SK-N-SH (cell line): ENCODE measurements at regions not wholly inside any gene's neighbourhood (a gene's known extent, or its start where the extent isn't known, plus 50 kb on each side); places are given as distances from the start of the nearest gene placed in this dataset.

Source experiments
- CTCF ChIA-PET: fragments of 300-600, 350-600 bp; formaldehyde crosslinking; extraction: SDS; loops from one replicate; lab custom pipeline; 2021; lab: Yijun Ruan, JAX
- POLR2A ChIA-PET: fragments of 350-600 bp; sonication (Branson Sonifier 250); formaldehyde crosslinking; extraction: SDS; loops from one replicate; lab custom pipeline; 2020; ENCODE audit warnings: antibody characterized with exemption, inconsistent platforms; lab: Yijun Ruan, JAX
- DNase-seq: peaks from one replicate; pipeline ENCODE4 v3.0.0; 2012
- H2AFZ ChIP-seq: fragments of 200-600 bp; sonication (generic); 2 replicates; pipeline ENCODE4 v1.8.1; 2016; ENCODE audit warnings: antibody characterized with exemption, mild to moderate bottlenecking, low read depth
- H3F3A ChIP-seq: fragments of 200-600 bp; sonication (generic); replicated peaks from 2 replicates; pipeline ENCODE3; 2016; ENCODE audit warnings: antibody characterized with exemption, mild to moderate bottlenecking; ENCODE audit not compliant: insufficient read depth
- H3K27ac ChIP-seq, 2 experiments: fragments of 200-500 bp in 1 of 2; fragments of 200-600 bp in 1 of 2; sonication (Bioruptor generic) in 1 of 2; sonication (generic), shearing (Covaris generic) in 1 of 2; 2 replicates each; pipeline versions ENCODE4 v1.5.1 to v1.6.1; 2014 to 2016; ENCODE audit warnings: low read depth in 2 of 2, inconsistent platforms in 1 of 2, low read length in 1 of 2, mild to moderate bottlenecking in 1 of 2, mixed read lengths in 1 of 2
- H3K27me3 ChIP-seq: fragments of 200-600 bp; sonication (generic), shearing (Covaris generic); 2 replicates; pipeline ENCODE4 v1.6.1; 2016; ENCODE audit warnings: mixed run types; ENCODE audit not compliant: insufficient read depth
- H3K36me3 ChIP-seq, 2 experiments: fragments of 200-500 bp in 1 of 2; fragments of 200-600 bp in 1 of 2; sonication (Bioruptor generic) in 1 of 2; sonication (generic) in 1 of 2; replicated peaks in 1 of 2; 2 replicates each; pipeline versions ENCODE3 to v1.5.1; 2014 to 2016; ENCODE audit warnings: low read length in 1 of 2, mild to moderate bottlenecking in 1 of 2; ENCODE audit not compliant: insufficient read depth in 2 of 2, control insufficient read depth in 1 of 2
- H3K4me1 ChIP-seq, 2 experiments: fragments of 200-500 bp in 1 of 2; fragments of 200-600 bp in 1 of 2; sonication (Bioruptor generic) in 1 of 2; sonication (generic), shearing (Covaris generic) in 1 of 2; 2 replicates each; pipeline versions ENCODE4 v1.5.1 to v1.6.1; 2014 to 2016; ENCODE audit warnings: low read depth in 1 of 2, low read length in 1 of 2, mixed run types in 1 of 2; ENCODE audit not compliant: insufficient read depth in 2 of 2, control insufficient read depth in 1 of 2
- H3K4me2 ChIP-seq: fragments of 200-600 bp; sonication (generic), shearing (Covaris generic); 2 replicates; pipeline ENCODE4 v1.6.1; 2017; ENCODE audit warnings: mixed run types
- H3K4me3 ChIP-seq, 2 experiments: fragments of 200-500 bp in 1 of 2; fragments of 200-600 bp in 1 of 2; sonication (Bioruptor generic) in 1 of 2; sonication (generic), shearing (Covaris generic) in 1 of 2; 2 replicates each; pipeline versions ENCODE4 v1.5.1 to v1.8.1; 2014 to 2016; ENCODE audit warnings: low read depth in 2 of 2, inconsistent platforms in 1 of 2, low read length in 1 of 2, mild to moderate bottlenecking in 1 of 2, mixed read lengths in 1 of 2, moderate library complexity in 1 of 2
- H3K79me2 ChIP-seq: fragments of 200-600 bp; sonication (generic); 2 replicates; pipeline ENCODE4 v1.8.1; 2017; ENCODE audit warnings: mild to moderate bottlenecking; ENCODE audit not compliant: insufficient read depth
- H3K9ac ChIP-seq: fragments of 200-600 bp; sonication (generic); 2 replicates; pipeline ENCODE4 v1.6.1; 2017; ENCODE audit warnings: mixed run types
- H3K9me2 ChIP-seq: fragments of 200-600 bp; sonication (generic); 2 replicates; pipeline ENCODE4 v1.6.1; 2017; ENCODE audit warnings: mixed run types
- H3K9me3 ChIP-seq: fragments of 200-600 bp; sonication (generic); 2 replicates; pipeline ENCODE4 v1.6.1; 2017; ENCODE audit warnings: mixed run types, mild to moderate bottlenecking, moderate library complexity
- H4K20me1 ChIP-seq: fragments of 200-600 bp; sonication (generic); 2 replicates; pipeline ENCODE4 v1.6.1; 2017; ENCODE audit warnings: mild to moderate bottlenecking, mixed run types; ENCODE audit not compliant: insufficient read depth
- EZH2phosphoT487 ChIP-seq: fragments of 200-600 bp; sonication (generic); IDR thresholded peaks from 2 replicates; pipeline ENCODE4 v1.6.1; 2017; ENCODE audit warnings: low read depth, mixed run types, mild to moderate bottlenecking, antibody characterized with exemption, moderate library complexity, borderline replicate concordance
- FOXJ3 ChIP-seq: sonication (generic); formaldehyde crosslinking; IDR thresholded peaks from 2 replicates; pipeline ENCODE4 v1.5.1; 2020; ENCODE audit warnings: mild to moderate bottlenecking, missing genetic modification reagents
- GATA2 ChIP-seq: sonication (generic); formaldehyde crosslinking; IDR thresholded peaks from 2 replicates; pipeline ENCODE4 v1.5.0; 2020; ENCODE audit warnings: mild to moderate bottlenecking, missing genetic modification reagents
- JUND ChIP-seq: IDR thresholded peaks from 2 replicates; pipeline ENCODE4 v1.4.0; 2012
- MXI1 ChIP-seq: IDR thresholded peaks from 2 replicates; pipeline ENCODE4 v1.6.1; 2012; ENCODE audit warnings: mild to moderate bottlenecking, low read depth, low read length, improper control_type of control experiment
- NFIC ChIP-seq: IDR thresholded peaks from 2 replicates; pipeline ENCODE4 v1.4.0; 2012; ENCODE audit warnings: borderline replicate concordance
- POLR2AphosphoS5 ChIP-seq: IDR thresholded peaks from 2 replicates; pipeline ENCODE4 v1.6.1; 2012; ENCODE audit warnings: low read depth, low read length
- RAD21 ChIP-seq: IDR thresholded peaks from 2 replicates; pipeline ENCODE4 v1.6.1; 2012; ENCODE audit warnings: mild to moderate bottlenecking, low read length
- RCOR1 ChIP-seq: fragments of 150-350 bp; IDR thresholded peaks from 2 replicates; pipeline ENCODE4 v1.6.1; 2017; ENCODE audit warnings: antibody characterized with exemption, low read length
- RFX5 ChIP-seq: IDR thresholded peaks from 2 replicates; pipeline ENCODE4 v1.6.1; 2012; ENCODE audit warnings: mild to moderate bottlenecking, improper control_type of control experiment, low read length
- SIN3A ChIP-seq: IDR thresholded peaks from 2 replicates; pipeline ENCODE4 v1.6.1; 2012; ENCODE audit warnings: low read depth, mild to moderate bottlenecking, low read length, moderate library complexity, borderline replicate concordance
- TAF1 ChIP-seq: IDR thresholded peaks from 2 replicates; pipeline ENCODE4 v1.6.1; 2012; ENCODE audit warnings: low read depth, mild to moderate bottlenecking, low read length, moderate library complexity, borderline replicate concordance
- TEAD4 ChIP-seq: IDR thresholded peaks from 2 replicates; pipeline ENCODE4 v1.4.0; 2012; ENCODE audit warnings: mild to moderate bottlenecking, borderline replicate concordance; ENCODE audit not compliant: insufficient read depth
- WGBS: methylation state at CpG from one replicate; pipeline ENCODE4 v1.1.6; 2017; ENCODE audit warnings: low lambda C conversion rate; 5-methylcytosine and 5-hydroxymethylcytosine counted together
- TF ChIP-seq, protein P1 (sequence below): fragments of 150-350 bp; IDR thresholded peaks from 2 replicates; pipeline ENCODE4 v1.6.1; 2016; ENCODE audit warnings: mild to moderate bottlenecking, low read depth, low read length
- TF ChIP-seq, protein P2 (sequence below): IDR thresholded peaks from 2 replicates; pipeline ENCODE4 v1.4.0; 2012; ENCODE audit warnings: low read depth, borderline replicate concordance
- TF ChIP-seq, protein P3 (sequence below): IDR thresholded peaks from 2 replicates; pipeline ENCODE4; 2012

DNA sequence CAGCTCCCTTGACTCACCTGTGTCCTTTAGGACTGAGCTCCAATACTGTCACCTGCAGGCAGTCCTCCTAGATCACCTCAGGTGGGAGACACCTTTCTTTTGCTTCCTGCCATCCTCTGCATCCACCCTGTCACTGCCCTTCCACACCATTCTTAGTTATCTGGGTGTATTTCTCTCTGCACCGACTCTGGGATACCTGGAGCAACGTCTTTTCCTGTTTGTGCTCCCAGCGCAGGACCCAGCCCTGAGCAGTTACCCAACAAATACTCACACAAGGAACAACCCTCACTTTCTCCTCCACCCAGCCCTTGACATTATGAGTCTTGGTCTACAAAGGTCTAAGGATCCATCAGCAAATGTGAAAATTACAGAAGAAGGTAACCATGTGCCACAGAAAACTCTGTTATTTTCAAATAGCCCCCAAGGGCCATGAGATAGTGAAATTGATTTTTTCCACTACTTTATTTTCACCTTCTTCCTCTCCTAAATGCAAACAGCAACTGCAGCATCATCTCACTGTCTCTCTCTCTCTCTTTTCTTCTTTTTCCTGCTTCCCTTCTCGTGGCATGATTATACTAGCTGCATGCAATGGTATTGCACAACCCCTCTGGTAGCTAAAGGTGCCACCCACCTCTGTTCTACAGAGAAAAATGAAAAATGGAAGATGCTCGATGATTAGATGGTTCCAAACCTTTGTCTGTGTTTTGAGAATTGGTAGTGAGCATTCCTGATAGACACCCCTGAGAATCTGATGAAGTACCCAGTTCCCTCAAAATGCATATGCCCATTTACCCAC lies 89.0 kb downstream of the MIS18A start:
- Histone ChIP-seq H3F3A (no peaks in the 10 kb centered on the region), H3K4me2 (no peak overlapping the region), H3K4me1 (peaks cover 0 to 7% of the 10 kb centered on the region in 2 experiments; a peak in 1 of 4 replicates), H3K9me3 (no peaks in the 10 kb centered on the region), H4K20me1 (no peaks in the 10 kb centered on the region), H3K36me3 (no peaks in the 10 kb centered on the region), H2AFZ (no peak overlapping the region), H3K9me2 (no peaks in the 10 kb centered on the region), H3K79me2 (no peaks in the 10 kb centered on the region), H3K27me3 (no peaks in the 10 kb centered on the region), H3K9ac (no peak overlapping the region), H3K4me3 (no peak overlapping the region), H3K27ac (no peak overlapping the region)
- ChIA-PET CTCF (no interaction called here), POLR2A (no interaction called here)
- 45% methylated on average over 5 of the region's 5 CpGs for WGBS
- no peak for DNase-seq
- TF ChIP-seq TAF1 (no peak), RCOR1 (no peak), TEAD4 (no peak), MXI1 (no peak), EZH2phosphoT487 (no peak), SIN3A (no peak), NFIC (no peak), JUND (no peak), GATA2 (no peak), POLR2AphosphoS5 (no peak), FOXJ3 (CRISPR knock-in tag) (no peak), RFX5 (no peak), RAD21 (no peak)
- TF ChIP-seq, protein P1, sequence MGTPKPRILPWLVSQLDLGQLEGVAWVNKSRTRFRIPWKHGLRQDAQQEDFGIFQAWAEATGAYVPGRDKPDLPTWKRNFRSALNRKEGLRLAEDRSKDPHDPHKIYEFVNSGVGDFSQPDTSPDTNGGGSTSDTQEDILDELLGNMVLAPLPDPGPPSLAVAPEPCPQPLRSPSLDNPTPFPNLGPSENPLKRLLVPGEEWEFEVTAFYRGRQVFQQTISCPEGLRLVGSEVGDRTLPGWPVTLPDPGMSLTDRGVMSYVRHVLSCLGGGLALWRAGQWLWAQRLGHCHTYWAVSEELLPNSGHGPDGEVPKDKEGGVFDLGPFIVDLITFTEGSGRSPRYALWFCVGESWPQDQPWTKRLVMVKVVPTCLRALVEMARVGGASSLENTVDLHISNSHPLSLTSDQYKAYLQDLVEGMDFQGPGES: no peak
- TF ChIP-seq, protein P2, sequence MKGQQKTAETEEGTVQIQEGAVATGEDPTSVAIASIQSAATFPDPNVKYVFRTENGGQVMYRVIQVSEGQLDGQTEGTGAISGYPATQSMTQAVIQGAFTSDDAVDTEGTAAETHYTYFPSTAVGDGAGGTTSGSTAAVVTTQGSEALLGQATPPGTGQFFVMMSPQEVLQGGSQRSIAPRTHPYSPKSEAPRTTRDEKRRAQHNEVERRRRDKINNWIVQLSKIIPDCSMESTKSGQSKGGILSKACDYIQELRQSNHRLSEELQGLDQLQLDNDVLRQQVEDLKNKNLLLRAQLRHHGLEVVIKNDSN: no peak
- TF ChIP-seq, protein P3, sequence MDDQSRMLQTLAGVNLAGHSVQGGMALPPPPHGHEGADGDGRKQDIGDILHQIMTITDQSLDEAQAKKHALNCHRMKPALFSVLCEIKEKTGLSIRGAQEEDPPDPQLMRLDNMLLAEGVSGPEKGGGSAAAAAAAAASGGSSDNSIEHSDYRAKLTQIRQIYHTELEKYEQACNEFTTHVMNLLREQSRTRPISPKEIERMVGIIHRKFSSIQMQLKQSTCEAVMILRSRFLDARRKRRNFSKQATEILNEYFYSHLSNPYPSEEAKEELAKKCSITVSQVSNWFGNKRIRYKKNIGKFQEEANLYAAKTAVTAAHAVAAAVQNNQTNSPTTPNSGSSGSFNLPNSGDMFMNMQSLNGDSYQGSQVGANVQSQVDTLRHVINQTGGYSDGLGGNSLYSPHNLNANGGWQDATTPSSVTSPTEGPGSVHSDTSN: no peak
